ENCODE measurements at regions not wholly inside any gene's neighbourhood (a gene's known extent, or its start where the extent isn't known, plus 50 kb on each side); places are given as distances from the start of the nearest gene placed in this dataset.
"Not testable (repeated sequence)": the region's sequence is repeated elsewhere in the genome, so short reads cannot be mapped to it uniquely, and the experiment has no call there.

DNA sequence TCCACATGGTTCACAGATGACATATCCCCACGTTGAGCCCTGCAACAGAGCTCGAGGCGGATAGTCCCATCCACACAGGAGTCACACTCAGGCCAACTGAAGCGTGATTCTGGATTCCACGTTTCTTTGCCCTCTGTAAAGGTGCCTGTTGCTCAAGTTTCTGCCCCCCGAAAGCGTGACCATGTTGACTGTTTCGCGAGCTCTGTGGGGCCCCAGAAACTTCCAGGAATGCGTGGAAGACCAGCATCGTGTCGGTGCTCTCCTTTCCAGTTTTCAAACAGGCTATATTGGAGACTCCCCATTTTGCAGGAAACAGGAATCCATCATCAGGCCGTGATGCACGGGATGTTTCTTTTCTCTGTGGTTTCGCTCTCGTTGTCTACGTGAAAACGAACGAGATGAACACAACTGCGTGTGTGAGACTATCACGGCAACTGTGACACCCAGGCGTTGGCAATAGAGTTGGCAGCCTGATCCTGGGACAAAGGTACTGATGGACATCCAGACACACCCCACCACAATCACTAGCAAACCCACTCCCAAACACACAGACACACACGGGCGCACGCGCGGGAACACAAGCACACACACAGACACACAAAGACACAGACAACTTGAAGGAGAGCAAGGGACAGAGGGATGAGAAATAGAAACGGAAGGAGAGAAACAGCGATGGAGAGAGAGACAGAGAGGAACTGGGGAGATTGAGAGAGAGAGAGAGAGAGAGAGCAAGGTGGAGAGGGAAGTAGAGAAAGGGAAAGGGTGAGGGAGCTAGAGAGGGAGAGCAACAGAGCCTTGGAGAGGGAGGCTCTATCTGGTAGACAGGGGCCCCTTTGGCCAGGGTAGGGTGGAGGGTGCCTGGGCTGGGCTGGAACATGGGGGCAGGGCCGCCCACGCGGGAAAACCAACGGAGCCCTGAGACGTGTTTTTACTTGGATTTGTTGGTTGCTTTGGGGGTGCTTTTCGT, 1609.3 kb downstream of the SPATA31A7 start:
- Histone ChIP-seq H3K4me1 (ENCODE audit: control insufficient read depth in 2 of 2, insufficient read depth in 2 of 2, low read length in 2 of 2) (peaks cover 0 to 26% of the 10 kb centered on the region in 2 donors), H3K27me3 (ENCODE audit: control insufficient read depth in 2 of 2, insufficient read depth in 1 of 2, low read length in 1 of 2) (peaks cover 29 to 43% of the 10 kb centered on the region in 2 donors)
- H3K4me3 ChIP-seq (ENCODE audit: low read length in 2 of 2); H3K27ac ChIP-seq (ENCODE audit: low read depth in 1 of 2, low read length in 1 of 2); H3K36me3 ChIP-seq (ENCODE audit: control insufficient read depth in 2 of 2, insufficient read depth in 2 of 2, low read length in 1 of 2); H3K9me3 ChIP-seq (ENCODE audit: control insufficient read depth in 2 of 2, insufficient read depth in 1 of 2, low read length in 1 of 2): not testable (repeated sequence)
- WGBS = 12% methylated on average over 35 of the region's 35 CpGs
- DNase-seq (ENCODE audit: low read depth in 6 of 9, low spot score in 9 of 9) = peak in 1 of 9 donors; percentile 40

DNA sequence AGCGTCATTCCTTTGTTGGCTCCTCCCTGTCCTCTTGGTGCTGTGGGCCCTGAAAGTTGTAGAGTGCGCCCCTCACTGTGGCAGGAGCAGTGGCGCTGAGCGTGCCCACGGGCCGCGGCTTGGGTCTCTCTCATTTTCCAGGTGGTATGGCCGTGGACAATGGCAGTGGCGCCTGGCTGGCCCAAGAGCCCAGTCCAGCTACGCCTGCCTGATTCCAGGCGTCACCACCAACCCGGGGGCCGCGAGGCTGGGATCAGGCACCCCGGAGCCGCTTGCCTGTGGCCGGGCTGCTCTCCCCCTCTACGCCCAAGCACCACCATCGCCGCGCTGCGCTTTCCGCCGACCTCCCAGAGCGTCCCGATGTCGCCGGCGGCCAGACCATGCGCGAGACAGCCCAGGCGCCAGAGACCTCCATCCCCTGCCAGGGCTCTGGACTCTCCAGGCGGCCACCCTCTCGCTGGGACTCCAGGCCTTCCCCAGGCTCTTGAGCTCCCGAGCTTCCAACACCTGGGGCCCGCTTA, 1610.1 kb downstream of the SPATA31A7 start:
- peaks cover 29 to 47% of the 10 kb centered on the region in 2 donors for H3K27me3 ChIP-seq (ENCODE audit: control insufficient read depth in 2 of 2, insufficient read depth in 1 of 2, low read length in 1 of 2)
- 10% methylated on average over 36 of the region's 36 CpGs for WGBS

DNA sequence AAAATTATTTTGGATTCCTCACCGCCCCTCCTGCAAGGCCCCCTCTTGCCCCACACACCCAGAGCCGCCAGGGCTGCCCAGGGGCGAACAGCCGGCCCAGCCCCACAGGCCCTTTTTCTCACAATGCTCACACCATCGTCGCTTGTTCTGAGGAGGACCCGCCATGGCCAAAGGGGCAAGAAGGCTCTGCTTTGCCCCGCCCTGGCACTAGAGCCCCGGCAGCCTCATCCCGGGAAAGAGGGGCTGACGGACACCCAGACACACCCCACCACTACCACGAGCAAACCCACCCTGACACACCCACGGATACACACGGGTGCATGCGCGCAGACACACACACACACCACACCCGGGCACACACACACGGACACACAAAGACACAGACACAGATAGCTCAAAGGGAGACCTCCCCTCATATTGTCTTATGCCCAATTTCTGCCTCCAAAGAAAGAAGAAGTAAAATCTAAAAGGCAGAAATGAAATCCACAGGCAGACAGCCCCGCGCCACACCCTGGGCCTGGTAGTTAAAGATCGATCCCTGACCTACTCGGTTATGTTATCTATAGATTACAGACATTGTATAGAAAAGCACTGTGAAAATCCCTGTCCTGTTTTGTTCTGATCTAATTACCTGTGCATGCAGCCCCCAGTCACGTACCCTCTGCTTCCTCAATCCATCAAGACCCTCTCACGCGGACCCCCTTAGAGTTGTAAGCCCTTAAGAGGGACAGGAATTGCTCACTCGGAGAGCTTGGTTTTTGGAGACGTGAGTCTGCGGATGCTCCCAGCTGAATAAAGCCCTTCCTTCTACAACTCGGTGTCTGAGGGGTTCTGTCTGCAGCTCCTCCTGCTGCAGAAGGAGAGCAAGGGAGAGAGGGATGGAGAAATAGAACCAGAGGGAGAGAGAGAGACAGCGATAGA, 1610.9 kb downstream of the SPATA31A7 start:
- Histone ChIP-seq H3K4me1 (ENCODE audit: control insufficient read depth in 2 of 2, insufficient read depth in 2 of 2, low read length in 2 of 2) (peaks cover 0 to 26% of the 10 kb centered on the region in 2 donors), H3K27ac (ENCODE audit: low read depth in 1 of 2, low read length in 1 of 2) (peak overlapping the region in 1 of 2 donors; percentile 37), H3K4me3 (ENCODE audit: low read length in 2 of 2) (peak overlapping the region in 1 of 2 donors; percentile 4), H3K27me3 (ENCODE audit: control insufficient read depth in 2 of 2, insufficient read depth in 1 of 2, low read length in 1 of 2) (peaks cover 29 to 47% of the 10 kb centered on the region in 2 donors)
- not testable (repeated sequence) for H3K9me3 ChIP-seq (ENCODE audit: control insufficient read depth in 2 of 2, insufficient read depth in 1 of 2, low read length in 1 of 2); H3K36me3 ChIP-seq (ENCODE audit: control insufficient read depth in 2 of 2, insufficient read depth in 2 of 2, low read length in 1 of 2)
- DNase-seq (ENCODE audit: low read depth in 6 of 9, low spot score in 9 of 9) = peak in 1 of 9 donors; percentile 37
- 27% methylated on average over 30 of the region's 30 CpGs for WGBS

More for the DNA sequence above, 1610.1 kb downstream of the SPATA31A7 start:
- H3K36me3 ChIP-seq (ENCODE audit: control insufficient read depth in 2 of 2, insufficient read depth in 2 of 2, low read length in 1 of 2); H3K4me3 ChIP-seq (ENCODE audit: low read length in 2 of 2); H3K9me3 ChIP-seq (ENCODE audit: control insufficient read depth in 2 of 2, insufficient read depth in 1 of 2, low read length in 1 of 2): not testable (repeated sequence)
- peak in 1 of 9 donors; percentile 32 for DNase-seq (ENCODE audit: low read depth in 6 of 9, low spot score in 9 of 9)
- peaks cover 0 to 26% of the 10 kb centered on the region in 2 donors for H3K4me1 ChIP-seq (ENCODE audit: control insufficient read depth in 2 of 2, insufficient read depth in 2 of 2, low read length in 2 of 2)
- H3K27ac ChIP-seq (ENCODE audit: low read depth in 1 of 2, low read length in 1 of 2) = peak overlapping the region in 1 of 2 donors; percentile 25

DNA sequence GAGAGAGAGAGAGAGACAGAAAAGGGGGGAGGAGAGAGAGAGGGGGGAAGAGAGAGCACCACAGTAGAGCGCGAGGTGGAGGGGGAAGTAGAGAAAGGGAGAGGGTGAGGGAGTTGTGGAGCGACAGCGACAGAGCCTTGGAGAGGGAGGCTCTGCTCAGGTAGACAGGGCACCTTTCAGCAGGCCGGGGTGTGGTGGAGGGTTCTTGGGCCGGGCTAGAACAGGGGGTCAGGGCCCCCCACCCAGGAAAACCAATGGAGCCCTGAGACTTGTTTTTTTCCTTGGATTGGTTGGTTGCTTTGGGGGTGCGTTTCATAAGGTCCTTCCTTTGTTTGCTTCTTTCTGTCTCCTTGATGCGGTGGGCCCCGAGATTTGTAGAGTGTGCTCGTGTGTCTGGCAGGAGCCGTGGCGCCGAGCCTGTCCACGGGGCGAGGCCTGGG, 1611.6 kb downstream of the SPATA31A7 start:
- peak in 1 of 9 donors; percentile 15 for DNase-seq (ENCODE audit: low read depth in 6 of 9, low spot score in 9 of 9)
- not testable (repeated sequence) for H3K36me3 ChIP-seq (ENCODE audit: control insufficient read depth in 2 of 2, insufficient read depth in 2 of 2, low read length in 1 of 2); H3K9me3 ChIP-seq (ENCODE audit: control insufficient read depth in 2 of 2, insufficient read depth in 1 of 2, low read length in 1 of 2); H3K27ac ChIP-seq (ENCODE audit: low read depth in 1 of 2, low read length in 1 of 2)
- Histone ChIP-seq H3K27me3 (ENCODE audit: control insufficient read depth in 2 of 2, insufficient read depth in 1 of 2, low read length in 1 of 2) (peaks cover 29 to 47% of the 10 kb centered on the region in 2 donors), H3K4me1 (ENCODE audit: control insufficient read depth in 2 of 2, insufficient read depth in 2 of 2, low read length in 2 of 2) (peaks cover 0 to 26% of the 10 kb centered on the region in 2 donors), H3K4me3 (ENCODE audit: low read length in 2 of 2) (peak overlapping the region; percentile 4 to 72)
- WGBS = 20% methylated on average over 15 of the region's 15 CpGs

DNA sequence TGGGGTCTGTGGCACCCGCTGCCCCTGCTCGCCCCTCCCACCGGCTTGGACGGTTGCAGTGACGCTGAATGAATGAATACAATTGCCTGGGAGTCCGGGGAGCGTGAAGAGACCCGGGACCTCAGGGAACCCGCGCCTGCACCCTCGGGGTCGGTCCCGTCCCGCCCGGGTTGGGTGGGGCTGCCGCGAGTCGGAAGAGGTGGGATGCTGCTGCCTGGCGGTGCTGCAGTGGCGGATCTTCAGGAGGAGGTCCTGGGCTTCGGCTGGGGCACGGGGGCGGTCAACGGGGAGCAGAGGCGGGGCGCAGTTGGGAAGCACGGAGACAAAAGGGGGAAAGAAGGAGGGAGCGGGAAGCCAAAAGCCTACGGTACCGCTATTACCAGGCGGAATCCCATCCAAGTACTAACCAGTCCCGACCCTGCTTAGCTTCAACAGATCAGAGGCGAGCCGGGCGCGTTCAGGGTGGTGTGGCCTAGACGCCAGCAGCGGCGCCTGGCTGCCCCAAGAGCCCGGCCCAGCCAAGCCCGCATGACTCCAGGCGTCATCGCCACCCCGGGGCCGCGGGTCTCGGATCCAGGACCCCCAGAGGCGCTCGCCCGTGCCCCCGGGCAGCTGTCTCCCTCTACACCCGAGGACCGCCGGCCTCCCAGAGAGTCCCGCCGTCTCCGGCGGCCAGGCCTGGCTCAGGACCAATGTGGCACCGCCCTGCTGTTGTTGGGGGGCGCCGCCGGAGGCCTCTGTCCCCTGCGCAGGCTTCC, 1612.3 kb downstream of the SPATA31A7 start:
- Histone ChIP-seq H3K4me1 (ENCODE audit: control insufficient read depth in 2 of 2, insufficient read depth in 2 of 2, low read length in 2 of 2) (peaks cover 0 to 26% of the 10 kb centered on the region in 2 donors), H3K27ac (ENCODE audit: low read depth in 1 of 2, low read length in 1 of 2) (peak overlapping the region; percentile 37 to 83), H3K4me3 (ENCODE audit: low read length in 2 of 2) (peak overlapping the region; percentile 64 to 72), H3K27me3 (ENCODE audit: control insufficient read depth in 2 of 2, insufficient read depth in 1 of 2, low read length in 1 of 2) (peaks cover 29 to 47% of the 10 kb centered on the region in 2 donors)
- DNase-seq (ENCODE audit: low read depth in 6 of 9, low spot score in 9 of 9) = peak in 7 of 9 donors; percentile 43 to 87 (median 71)
- 4% methylated on average over 63 of the region's 63 CpGs for WGBS
- not testable (repeated sequence) for H3K36me3 ChIP-seq (ENCODE audit: control insufficient read depth in 2 of 2, insufficient read depth in 2 of 2, low read length in 1 of 2); H3K9me3 ChIP-seq (ENCODE audit: control insufficient read depth in 2 of 2, insufficient read depth in 1 of 2, low read length in 1 of 2)

DNA sequence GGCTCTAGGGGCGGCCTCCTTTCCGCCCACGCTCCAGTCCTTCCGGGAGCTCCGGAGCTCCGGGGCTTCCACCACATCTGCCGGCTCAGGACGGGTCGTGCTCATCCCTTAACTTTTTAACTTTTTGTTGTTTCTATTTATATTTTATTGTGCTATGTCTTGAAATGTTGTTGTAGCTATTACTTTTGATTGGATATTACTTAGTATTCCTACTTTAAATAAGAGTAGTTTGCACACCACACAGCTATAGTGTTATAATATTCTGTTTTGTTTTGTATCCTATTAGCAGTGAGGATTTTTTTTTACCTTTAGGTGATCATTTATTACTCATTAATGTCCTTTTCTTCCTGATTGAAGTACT, 1612.9 kb downstream of the SPATA31A7 start:
- Histone ChIP-seq H3K4me1 (ENCODE audit: control insufficient read depth in 2 of 2, insufficient read depth in 2 of 2, low read length in 2 of 2) (peaks cover 0 to 26% of the 10 kb centered on the region in 2 donors), H3K4me3 (ENCODE audit: low read length in 2 of 2) (peak overlapping the region; percentile 64 to 72), H3K27ac (ENCODE audit: low read depth in 1 of 2, low read length in 1 of 2) (peak overlapping the region in 1 of 2 donors; percentile 83), H3K27me3 (ENCODE audit: control insufficient read depth in 2 of 2, insufficient read depth in 1 of 2, low read length in 1 of 2) (peaks cover 29 to 47% of the 10 kb centered on the region in 2 donors)
- DNase-seq (ENCODE audit: low read depth in 6 of 9, low spot score in 9 of 9); H3K36me3 ChIP-seq (ENCODE audit: control insufficient read depth in 2 of 2, insufficient read depth in 2 of 2, low read length in 1 of 2); H3K9me3 ChIP-seq (ENCODE audit: control insufficient read depth in 2 of 2, insufficient read depth in 1 of 2, low read length in 1 of 2): not testable (repeated sequence)
- 20% methylated on average over 9 of the region's 9 CpGs for WGBS

DNA sequence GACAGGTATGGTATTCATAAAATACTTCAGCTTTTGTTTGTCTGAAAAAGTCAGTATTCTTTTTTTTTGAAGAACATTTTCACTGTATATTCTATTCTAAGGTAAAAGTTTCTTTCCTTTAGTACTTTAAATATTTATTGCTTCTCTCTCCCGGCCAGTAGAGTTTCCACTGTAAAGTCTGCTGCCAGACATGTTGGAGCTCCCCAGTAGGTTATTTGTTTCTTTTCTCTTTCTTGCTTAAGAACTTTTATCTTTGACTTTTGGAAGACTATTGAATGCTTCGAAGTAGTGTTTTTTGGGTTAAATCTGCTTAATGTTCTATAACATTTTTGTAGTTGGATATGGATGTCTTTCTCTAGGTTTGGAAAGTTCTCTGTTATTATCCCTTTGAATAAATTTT, 1613.3 kb downstream of the SPATA31A7 start:
- H3K27ac ChIP-seq (ENCODE audit: low read depth in 1 of 2, low read length in 1 of 2) = not testable (repeated sequence)

DNA sequence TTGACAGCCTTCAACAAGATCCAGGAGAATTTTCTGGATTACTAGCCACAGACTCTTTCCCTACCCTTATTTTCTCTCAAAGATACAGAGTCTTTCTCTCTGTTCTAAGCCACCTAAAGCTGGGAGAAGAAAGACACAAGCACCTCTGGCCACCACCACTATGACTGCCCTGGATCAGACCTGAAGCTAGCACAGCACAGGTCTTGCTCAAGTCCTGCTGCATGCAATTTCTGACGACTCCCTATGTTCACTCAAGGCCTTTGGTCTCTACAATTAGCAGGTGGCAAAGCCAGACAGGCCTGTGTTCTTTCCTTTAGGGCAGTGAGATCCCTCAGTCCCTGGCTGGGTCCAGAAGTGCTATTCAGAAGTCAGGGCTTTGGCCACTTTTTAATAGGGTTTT, 1614.5 kb downstream of the SPATA31A7 start:
- H3K27ac ChIP-seq (ENCODE audit: low read depth in 1 of 2, low read length in 1 of 2); H3K4me3 ChIP-seq (ENCODE audit: low read length in 2 of 2); H3K9me3 ChIP-seq (ENCODE audit: control insufficient read depth in 2 of 2, insufficient read depth in 1 of 2, low read length in 1 of 2); H3K36me3 ChIP-seq (ENCODE audit: control insufficient read depth in 2 of 2, insufficient read depth in 2 of 2, low read length in 1 of 2); DNase-seq (ENCODE audit: low read depth in 6 of 9, low spot score in 9 of 9): not testable (repeated sequence)
- Histone ChIP-seq H3K4me1 (ENCODE audit: control insufficient read depth in 2 of 2, insufficient read depth in 2 of 2, low read length in 2 of 2) (peaks cover 0 to 19% of the 10 kb centered on the region in 2 donors), H3K27me3 (ENCODE audit: control insufficient read depth in 2 of 2, insufficient read depth in 1 of 2, low read length in 1 of 2) (peaks cover 29 to 39% of the 10 kb centered on the region in 2 donors)
- WGBS = 71% methylated on average over 1 of the region's 1 CpG

More for the DNA sequence above, 1613.3 kb downstream of the SPATA31A7 start:
- H3K4me1 ChIP-seq (ENCODE audit: control insufficient read depth in 2 of 2, insufficient read depth in 2 of 2, low read length in 2 of 2) = peaks cover 0 to 26% of the 10 kb centered on the region in 2 donors
- not testable (repeated sequence) for H3K4me3 ChIP-seq (ENCODE audit: low read length in 2 of 2); H3K9me3 ChIP-seq (ENCODE audit: control insufficient read depth in 2 of 2, insufficient read depth in 1 of 2, low read length in 1 of 2); H3K36me3 ChIP-seq (ENCODE audit: control insufficient read depth in 2 of 2, insufficient read depth in 2 of 2, low read length in 1 of 2)
- peaks cover 29 to 47% of the 10 kb centered on the region in 2 donors for H3K27me3 ChIP-seq (ENCODE audit: control insufficient read depth in 2 of 2, insufficient read depth in 1 of 2, low read length in 1 of 2)
- peak in 1 of 9 donors; percentile 25 for DNase-seq (ENCODE audit: low read depth in 6 of 9, low spot score in 9 of 9)
- WGBS = 62% methylated on average over 2 of the region's 2 CpGs

Measured in thymus (tissue), 11 donors.